Naive thymus-derived CD8-positive, alpha-beta T cell (primary cell): ENCODE measurements at regions not wholly inside any gene's neighbourhood (a gene's known extent, or its start where the extent isn't known, plus 50 kb on each side); places are given as distances from the start of the nearest gene placed in this dataset.

Experiments used
- ATAC-seq, 2 donors: fragments of 150-1000 bp; cut with Tn5 transposase in 1 of 2; sonication (Bioruptor Pico), chemical (Tn5 transposase) in 1 of 2; 1 replicate in 1 of 2; 2 replicates in 1 of 2; pipeline ENCODE4 v1.10.0; 2021; ENCODE audit warnings: mild to moderate bottlenecking in 2 of 2, moderate library complexity in 2 of 2
- POLR2A ChIA-PET: fragments of 350-600 bp; sonication (Branson Sonifier 250); formaldehyde crosslinking; loops from one replicate; lab custom pipeline; 2021; ENCODE audit warnings: antibody characterized with exemption; lab: Charles Lee
- DNase-seq, 10 donors: peaks; one replicate each; pipeline versions ENCODE4 v3.0.0 to v3.0.0-alpha.2; 2020 to 2022
- H3K27ac Mint-ChIP-seq, 10 donors: one replicate each; pipeline ENCODE4 v1.8.0; 2020 to 2022; ENCODE audit warnings: mild to moderate bottlenecking in 10 of 10, mixed read lengths in 10 of 10, moderate library complexity in 4 of 10, inconsistent platforms in 1 of 10
- H3K27me3 Mint-ChIP-seq, 5 donors: one replicate each; pipeline ENCODE4 v1.8.0; 2021 to 2022; ENCODE audit warnings: mixed read lengths in 5 of 5
- H3K36me3 Mint-ChIP-seq, 3 donors: one replicate each; pipeline ENCODE4 v1.8.0; 2020 to 2022; ENCODE audit warnings: mixed read lengths in 3 of 3, mild to moderate bottlenecking in 2 of 3, inconsistent platforms in 1 of 3
- H3K4me1 Mint-ChIP-seq, 4 donors: one replicate each; pipeline ENCODE4 v1.8.0; 2021 to 2022; ENCODE audit warnings: mixed read lengths in 4 of 4
- H3K4me3 Mint-ChIP-seq, 10 donors: one replicate each; pipeline ENCODE4 v1.8.0; 2020 to 2022; ENCODE audit warnings: mild to moderate bottlenecking in 10 of 10, mixed read lengths in 10 of 10, moderate library complexity in 6 of 10, inconsistent platforms in 1 of 10
- H3K9me3 Mint-ChIP-seq, 9 donors: one replicate each; pipeline ENCODE4 v1.8.0; 2020 to 2022; ENCODE audit warnings: mixed read lengths in 9 of 9, mild to moderate bottlenecking in 3 of 9, inconsistent platforms in 1 of 9, moderate library complexity in 1 of 9

GRCh38 chr15:69798481-69799250 is 299.1 kb downstream of the TLE3 start:
- POLR2A ChIA-PET: no interaction called here
- H3K27me3 Mint-ChIP-seq: peaks cover 0 to 4% (median 0%) of the 10 kb centered on the region in 5 donors
- ATAC-seq (no peak), DNase-seq (no peak)
- H3K4me1 Mint-ChIP-seq: peaks cover 0 to 5% (median 0%) of the 10 kb centered on the region in 4 donors
- H3K36me3 Mint-ChIP-seq: no peaks in the 10 kb centered on the region
- no peak overlapping the region for H3K4me3 Mint-ChIP-seq
- no peaks in the 10 kb centered on the region for H3K9me3 Mint-ChIP-seq
- no peak overlapping the region for H3K27ac Mint-ChIP-seq

DNA sequence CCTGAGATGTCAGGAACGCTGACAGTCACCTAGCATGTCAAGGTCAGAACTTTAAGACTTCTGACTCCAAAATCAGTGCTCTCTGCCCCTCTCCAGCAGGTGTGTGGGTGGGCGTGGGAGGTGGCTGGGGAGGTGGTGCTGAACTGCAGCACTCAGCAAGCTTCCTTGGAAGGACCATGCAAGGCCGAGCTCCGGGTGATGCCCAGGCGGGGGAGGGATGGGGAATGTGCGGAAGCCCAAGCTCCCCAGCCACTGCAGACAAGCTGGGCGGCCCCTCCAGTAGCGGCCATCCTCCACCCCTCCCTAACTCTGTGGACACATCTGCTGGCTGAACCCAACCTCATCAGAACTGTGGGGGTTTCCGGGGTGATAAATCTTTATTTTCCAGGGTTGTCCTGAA is 296.6 kb downstream of the TLE3 start:
- POLR2A ChIA-PET: no interaction called here
- peaks cover 0 to 9% (median 3%) of the 10 kb centered on the region in 5 donors for H3K27me3 Mint-ChIP-seq
- H3K36me3 Mint-ChIP-seq: no peaks in the 10 kb centered on the region
- ATAC-seq (no peak), DNase-seq (no peak)
- H3K9me3 Mint-ChIP-seq: no peaks in the 10 kb centered on the region
- H3K4me3 Mint-ChIP-seq: no peak overlapping the region
- no peak overlapping the region for H3K27ac Mint-ChIP-seq
- H3K4me1 Mint-ChIP-seq: peaks cover 3 to 8% (median 6%) of the 10 kb centered on the region in 4 donors

DNA sequence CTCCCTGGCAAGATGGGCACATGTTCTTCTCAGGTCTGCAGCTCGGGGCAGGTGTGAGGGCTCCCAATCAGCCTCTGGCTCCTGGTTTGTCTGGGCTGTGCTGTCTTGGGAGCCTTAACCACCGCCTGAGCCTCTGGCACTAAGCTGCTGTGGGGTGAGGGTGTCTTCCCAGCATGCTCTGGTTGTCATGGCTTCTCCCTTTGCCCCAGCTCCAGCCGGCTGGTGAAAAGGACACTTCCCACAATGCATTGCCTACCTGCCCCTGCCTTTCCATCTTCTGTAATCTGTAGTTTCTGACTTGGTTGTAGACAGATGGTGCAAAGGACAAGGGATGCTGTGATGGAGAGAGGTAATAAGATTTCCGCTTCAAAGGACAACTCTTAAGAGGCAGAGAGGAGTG is 295.3 kb downstream of the TLE3 start:
- no peak overlapping the region for H3K27ac Mint-ChIP-seq
- no peaks in the 10 kb centered on the region for H3K36me3 Mint-ChIP-seq
- DNase-seq (no peak), ATAC-seq (no peak)
- POLR2A ChIA-PET: no interaction called here
- no peaks in the 10 kb centered on the region for H3K9me3 Mint-ChIP-seq
- no peak overlapping the region for H3K4me3 Mint-ChIP-seq
- H3K4me1 Mint-ChIP-seq: peaks cover 11 to 19% (median 15%) of the 10 kb centered on the region in 4 donors
- H3K27me3 Mint-ChIP-seq: peaks cover 5 to 14% (median 12%) of the 10 kb centered on the region in 5 donors

GRCh38 chr15:69804786-69805185 is 292.9 kb downstream of the TLE3 start:
- Mint-ChIP-seq H3K4me1 (peaks cover 13 to 19% (median 18%) of the 10 kb centered on the region in 4 donors), H3K27ac (peak overlapping the region in 1 of 10 donors; percentile 70), H3K36me3 (no peaks in the 10 kb centered on the region), H3K9me3 (no peaks in the 10 kb centered on the region), H3K27me3 (peaks cover 6 to 20% (median 12%) of the 10 kb centered on the region in 5 donors), H3K4me3 (no peak overlapping the region)
- DNase-seq (no peak), ATAC-seq (no peak)
- POLR2A ChIA-PET: no interaction called here

DNA sequence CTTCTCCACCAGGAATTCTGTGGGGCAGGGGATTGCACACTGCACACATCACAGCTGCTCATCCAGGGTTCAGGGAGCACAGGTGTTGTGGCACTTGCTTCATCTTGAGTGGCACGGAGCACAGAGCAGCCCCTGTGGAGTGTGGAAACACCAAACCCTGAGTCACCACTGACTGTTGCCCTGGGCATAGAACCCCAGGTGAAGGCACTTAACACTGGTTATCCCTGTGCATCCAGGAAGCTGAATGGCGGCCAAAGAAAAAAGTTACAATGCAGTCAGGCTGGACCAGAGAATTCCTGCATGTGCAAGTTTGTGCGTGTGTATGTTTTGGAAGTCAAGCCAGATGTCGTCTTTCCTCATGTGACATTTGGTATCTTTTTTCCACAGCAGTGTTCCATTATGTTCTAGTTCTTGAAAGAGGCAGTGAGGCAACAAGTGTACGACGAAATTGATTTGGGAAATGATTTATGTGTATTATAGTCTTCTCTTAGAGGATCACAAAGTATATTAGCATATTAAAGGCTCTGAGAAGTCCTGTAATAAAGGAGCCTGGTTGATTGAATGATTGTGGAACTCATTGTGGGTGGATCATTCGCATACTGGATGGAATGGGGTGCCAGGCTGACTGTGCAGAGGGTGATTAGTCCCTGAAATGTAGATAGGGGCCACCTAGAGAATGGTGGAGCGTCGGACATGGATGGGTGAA is 292.3 kb downstream of the TLE3 start:
- Mint-ChIP-seq H3K4me3 (no peak overlapping the region), H3K27ac (peak overlapping the region in 1 of 10 donors; percentile 20), H3K4me1 (peaks cover 13 to 19% (median 18%) of the 10 kb centered on the region in 4 donors), H3K27me3 (peaks cover 6 to 20% (median 12%) of the 10 kb centered on the region in 5 donors), H3K9me3 (no peaks in the 10 kb centered on the region), H3K36me3 (no peaks in the 10 kb centered on the region)
- POLR2A ChIA-PET: no interaction called here
- no peak for ATAC-seq
- DNase-seq: no peak

DNA sequence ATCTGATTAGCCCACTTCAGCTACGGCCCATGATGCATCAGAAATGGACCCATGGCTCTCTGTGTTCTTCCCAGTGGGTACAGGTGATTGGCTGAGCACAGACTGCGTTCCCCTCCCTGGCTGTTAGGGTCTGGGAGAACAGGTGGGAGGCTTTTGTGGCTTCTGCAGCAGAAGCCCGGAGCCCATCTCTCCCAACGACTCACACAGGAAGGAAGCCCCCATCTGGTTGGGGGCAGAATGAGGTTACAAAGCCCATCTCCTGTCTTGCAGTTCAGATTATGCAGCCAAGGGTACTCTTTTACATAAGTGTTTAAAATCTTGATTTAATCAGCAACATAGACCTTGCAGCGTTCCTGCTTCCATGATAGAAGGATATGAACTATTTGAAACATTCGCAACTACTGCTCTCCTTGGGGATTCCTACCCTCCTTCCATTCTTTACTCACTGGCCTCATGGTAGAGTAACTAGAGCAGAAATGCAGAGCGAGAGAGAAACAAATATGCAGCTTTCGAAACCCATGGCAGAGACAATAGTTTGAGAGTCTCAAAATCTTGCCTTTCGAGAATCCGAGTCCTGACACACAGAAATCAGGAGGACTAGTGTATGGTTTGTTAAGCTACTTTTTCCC is 291.3 kb downstream of the TLE3 start:
- ATAC-seq: peak; percentile 29 to 58
- DNase-seq: peak in 1 of 10 donors; percentile 31

GRCh38 chr15:69807721-69808120 is 290.0 kb downstream of the TLE3 start:
- POLR2A ChIA-PET: no interaction called here
- Mint-ChIP-seq H3K27ac (no peak overlapping the region), H3K4me1 (peaks cover 13 to 19% (median 18%) of the 10 kb centered on the region in 4 donors), H3K27me3 (peaks cover 6 to 16% (median 12%) of the 10 kb centered on the region in 5 donors), H3K36me3 (no peaks in the 10 kb centered on the region), H3K9me3 (no peaks in the 10 kb centered on the region), H3K4me3 (no peak overlapping the region)
- ATAC-seq (no peak), DNase-seq (no peak)

More for the DNA sequence above, 291.3 kb downstream of the TLE3 start:
- H3K27me3 Mint-ChIP-seq: peaks cover 6 to 20% (median 12%) of the 10 kb centered on the region in 5 donors
- peaks cover 15 to 19% (median 18%) of the 10 kb centered on the region in 4 donors for H3K4me1 Mint-ChIP-seq
- no peaks in the 10 kb centered on the region for H3K9me3 Mint-ChIP-seq
- POLR2A ChIA-PET: no interaction called here
- peak overlapping the region in 1 of 10 donors; percentile 4 for H3K4me3 Mint-ChIP-seq
- no peaks in the 10 kb centered on the region for H3K36me3 Mint-ChIP-seq
- peak overlapping the region in 3 of 10 donors; percentile 29 to 50 (median 45) for H3K27ac Mint-ChIP-seq

- H3K9me3 Mint-ChIP-seq: no peaks in the 10 kb centered on the region
- H3K27me3 Mint-ChIP-seq: peaks cover 6 to 16% (median 12%) of the 10 kb centered on the region in 5 donors
- POLR2A ChIA-PET: no interaction called here
- H3K4me3 Mint-ChIP-seq: no peak overlapping the region
- no peaks in the 10 kb centered on the region for H3K36me3 Mint-ChIP-seq
- DNase-seq: no peak
- H3K27ac Mint-ChIP-seq: no peak overlapping the region
- no peak for ATAC-seq
- H3K4me1 Mint-ChIP-seq: peaks cover 13 to 19% (median 18%) of the 10 kb centered on the region in 4 donors
These were observed 289.0 kb downstream of the TLE3 start for GRCh38 chr15:69808756-69809155.

GRCh38 chr15:69809421-69809820 is 288.3 kb downstream of the TLE3 start:
- H3K4me3 Mint-ChIP-seq: no peak overlapping the region
- peaks cover 6 to 19% (median 12%) of the 10 kb centered on the region in 5 donors for H3K27me3 Mint-ChIP-seq
- peak overlapping the region in 1 of 10 donors; percentile 57 for H3K27ac Mint-ChIP-seq
- DNase-seq (no peak), ATAC-seq (no peak)
- H3K9me3 Mint-ChIP-seq: no peaks in the 10 kb centered on the region
- POLR2A ChIA-PET: no interaction called here
- no peaks in the 10 kb centered on the region for H3K36me3 Mint-ChIP-seq
- H3K4me1 Mint-ChIP-seq: peaks cover 13 to 19% (median 18%) of the 10 kb centered on the region in 4 donors

GRCh38 chr15:69810431-69811354 is 287.0 kb downstream of the TLE3 start:
- ATAC-seq (no peak), DNase-seq (no peak)
- Mint-ChIP-seq H3K27ac (peak overlapping the region in 3 of 10 donors; percentile 5 to 20 (median 19)), H3K4me3 (no peak overlapping the region), H3K27me3 (peaks cover 4 to 15% (median 11%) of the 10 kb centered on the region in 5 donors), H3K4me1 (peaks cover 11 to 23% (median 17%) of the 10 kb centered on the region in 4 donors), H3K36me3 (no peaks in the 10 kb centered on the region), H3K9me3 (no peaks in the 10 kb centered on the region)
- POLR2A ChIA-PET: no interaction called here

GRCh38 chr15:69812861-69813261 is 284.9 kb downstream of the TLE3 start:
- POLR2A ChIA-PET: no interaction called here
- ATAC-seq: no peak
- Mint-ChIP-seq H3K4me1 (peaks cover 10 to 18% (median 15%) of the 10 kb centered on the region in 4 donors), H3K9me3 (no peaks in the 10 kb centered on the region), H3K27ac (no peak overlapping the region), H3K27me3 (peaks cover 0 to 7% (median 4%) of the 10 kb centered on the region in 5 donors), H3K4me3 (no peak overlapping the region), H3K36me3 (no peaks in the 10 kb centered on the region)
- DNase-seq: no peak

DNA sequence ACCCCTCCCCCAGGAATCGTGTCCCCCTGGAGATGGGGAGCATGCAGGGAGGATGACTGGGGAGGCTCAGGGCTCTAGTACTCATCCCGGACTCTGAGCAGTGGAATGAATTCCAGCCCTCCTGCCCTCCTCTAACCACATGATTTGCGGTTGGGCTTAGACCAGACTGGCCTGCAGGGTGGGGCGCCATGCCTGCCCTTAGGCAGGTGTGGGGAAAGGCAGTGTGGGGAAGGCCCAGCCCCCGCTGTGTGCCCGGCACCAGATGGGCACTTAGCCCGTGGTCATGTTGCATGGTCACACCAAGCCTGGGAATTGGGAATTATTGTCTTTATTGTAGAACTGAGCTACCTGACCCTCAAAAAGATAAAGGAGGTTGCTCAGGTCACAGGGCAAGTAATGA is 283.8 kb downstream of the TLE3 start:
- POLR2A ChIA-PET: no interaction called here
- ATAC-seq: no peak

More for the DNA sequence above, 283.8 kb downstream of the TLE3 start:
- peaks cover 0 to 6% (median 4%) of the 10 kb centered on the region in 5 donors for H3K27me3 Mint-ChIP-seq
- peaks cover 7 to 18% (median 13%) of the 10 kb centered on the region in 4 donors for H3K4me1 Mint-ChIP-seq
- no peak overlapping the region for H3K27ac Mint-ChIP-seq
- H3K9me3 Mint-ChIP-seq: no peaks in the 10 kb centered on the region
- H3K4me3 Mint-ChIP-seq: no peak overlapping the region
- no peak for DNase-seq
- no peaks in the 10 kb centered on the region for H3K36me3 Mint-ChIP-seq
